ENCODE measurements at regions not wholly inside any gene's neighbourhood (a gene's known extent, or its start where the extent isn't known, plus 50 kb on each side); places are given as distances from the start of the nearest gene placed in this dataset.
A peak's percentile ranks its signal among the peaks of the same experiment; 100 is the strongest.

DNA sequence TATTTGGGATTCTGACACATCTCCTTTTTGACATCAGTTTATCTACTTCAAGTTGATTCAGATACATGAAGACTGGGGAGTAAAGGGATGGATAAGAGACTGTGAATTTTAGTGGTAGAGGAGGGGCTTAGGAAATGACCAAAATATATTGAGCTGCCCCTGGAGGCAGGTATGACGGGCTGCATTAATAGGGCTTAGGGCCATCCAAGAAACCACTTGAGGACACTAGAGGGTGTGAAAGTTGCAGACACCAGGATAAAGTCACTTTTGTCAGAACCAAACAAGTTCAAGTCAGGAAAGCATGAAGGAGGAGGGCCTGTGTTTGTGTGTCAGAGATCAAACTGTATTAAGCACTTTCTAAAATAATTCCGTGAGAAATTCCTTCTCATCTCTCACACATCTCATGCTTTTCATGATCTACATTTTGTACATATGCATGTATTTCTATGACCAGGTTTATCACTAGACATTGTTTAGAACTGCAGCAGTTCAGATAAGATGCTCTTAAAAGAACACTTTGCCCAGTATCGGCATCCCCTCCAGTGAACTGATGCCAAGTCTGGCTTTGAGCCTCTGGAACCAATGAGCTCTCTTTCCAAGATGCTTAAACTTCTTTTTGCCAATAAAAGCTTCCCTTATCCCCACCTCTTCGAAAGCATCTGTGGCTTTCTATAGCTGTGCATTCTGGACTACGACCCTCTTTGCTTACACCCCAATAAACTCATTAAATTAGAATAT, 136.9 kb downstream of the SLC38A1 start:
- no peak for DNase-seq (ENCODE audit: low spot score)
- TF ChIP-seq, protein P1, sequence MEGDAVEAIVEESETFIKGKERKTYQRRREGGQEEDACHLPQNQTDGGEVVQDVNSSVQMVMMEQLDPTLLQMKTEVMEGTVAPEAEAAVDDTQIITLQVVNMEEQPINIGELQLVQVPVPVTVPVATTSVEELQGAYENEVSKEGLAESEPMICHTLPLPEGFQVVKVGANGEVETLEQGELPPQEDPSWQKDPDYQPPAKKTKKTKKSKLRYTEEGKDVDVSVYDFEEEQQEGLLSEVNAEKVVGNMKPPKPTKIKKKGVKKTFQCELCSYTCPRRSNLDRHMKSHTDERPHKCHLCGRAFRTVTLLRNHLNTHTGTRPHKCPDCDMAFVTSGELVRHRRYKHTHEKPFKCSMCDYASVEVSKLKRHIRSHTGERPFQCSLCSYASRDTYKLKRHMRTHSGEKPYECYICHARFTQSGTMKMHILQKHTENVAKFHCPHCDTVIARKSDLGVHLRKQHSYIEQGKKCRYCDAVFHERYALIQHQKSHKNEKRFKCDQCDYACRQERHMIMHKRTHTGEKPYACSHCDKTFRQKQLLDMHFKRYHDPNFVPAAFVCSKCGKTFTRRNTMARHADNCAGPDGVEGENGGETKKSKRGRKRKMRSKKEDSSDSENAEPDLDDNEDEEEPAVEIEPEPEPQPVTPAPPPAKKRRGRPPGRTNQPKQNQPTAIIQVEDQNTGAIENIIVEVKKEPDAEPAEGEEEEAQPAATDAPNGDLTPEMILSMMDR (IDR thresholded peaks at IDR 0.05; ENCODE audit: borderline replicate concordance, control extremely low read depth, extremely low read depth, insufficient read depth, missing control alignments): no peak
- in situ Hi-C loops (cut with MboI; ENCODE audit: low sequenced_read_pairs, unreplicated experiment): loop anchor here (25.0 kb wide), 1 partner anchor 880 kb away; no protein-coding TSS in a partner anchor

DNA sequence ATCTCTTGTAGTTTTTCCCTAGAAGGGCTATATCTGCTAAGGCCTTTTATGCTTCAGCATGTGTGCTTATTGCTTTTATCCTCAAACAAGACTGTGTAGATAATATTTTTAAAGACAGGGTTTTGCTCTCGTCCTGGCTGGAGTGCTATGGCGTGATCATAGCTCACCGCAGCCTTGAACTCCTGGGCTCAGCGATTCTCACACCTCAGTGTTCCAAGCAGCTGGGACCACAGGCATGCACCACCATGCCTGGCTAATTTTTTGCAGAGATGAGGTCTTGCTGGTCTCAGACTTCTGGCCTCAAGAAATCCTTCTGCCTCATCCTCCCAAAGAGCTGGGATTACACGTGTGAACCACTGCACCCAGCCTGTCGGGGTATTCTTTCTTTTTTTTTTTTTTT, 137.3 kb upstream of the SCAF11 start:
- in situ Hi-C loops (cut with MboI; ENCODE audit: low sequenced_read_pairs, unreplicated experiment): loop anchor here (10.0 to 25.0 kb wide), 2 partner anchors 537 to 885 kb away; no protein-coding TSS in a partner anchor
- no peak for DNase-seq (ENCODE audit: low spot score)
- TF ChIP-seq, protein P1 (IDR thresholded peaks at IDR 0.05; ENCODE audit: borderline replicate concordance, control extremely low read depth, extremely low read depth, insufficient read depth, missing control alignments): no peak

DNA sequence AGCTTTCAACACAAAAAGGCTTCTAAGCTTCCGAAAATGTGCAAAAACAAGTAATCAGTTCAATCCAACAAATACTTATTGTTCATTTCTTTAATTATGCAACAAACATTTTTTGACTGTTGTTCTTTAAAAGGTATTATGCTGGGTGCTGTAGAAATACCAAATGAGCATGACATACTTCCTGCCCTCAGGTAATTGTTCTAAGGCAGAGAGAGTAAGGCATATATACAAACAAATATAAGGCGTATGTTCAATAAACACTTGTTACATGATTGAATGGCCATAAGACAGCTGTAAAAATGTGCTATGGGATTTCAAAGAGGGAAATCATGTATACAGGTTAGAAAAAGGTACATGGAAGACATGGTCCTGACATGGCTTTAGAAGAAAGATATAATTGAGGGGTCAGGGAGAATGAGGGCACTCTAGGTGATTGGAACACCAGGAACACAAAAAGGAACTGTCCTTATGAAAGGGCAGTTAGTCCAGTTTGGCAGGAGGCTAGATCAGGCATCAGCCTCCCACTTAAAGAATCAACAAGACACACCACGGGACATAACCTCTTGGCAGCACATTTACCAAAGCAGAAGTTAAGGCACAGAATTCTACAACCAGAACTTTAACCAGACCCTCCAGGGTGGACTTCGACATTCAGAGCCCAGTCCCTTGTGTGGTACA, 135.8 kb upstream of the SCAF11 start:
- DNase-seq (ENCODE audit: low spot score): no peak
- in situ Hi-C loops (cut with MboI; ENCODE audit: low sequenced_read_pairs, unreplicated experiment): loop anchor here (10.0 to 25.0 kb wide), 2 partner anchors 539 to 886 kb away; no protein-coding TSS in a partner anchor
- TF ChIP-seq, protein P1 (IDR thresholded peaks at IDR 0.05; ENCODE audit: borderline replicate concordance, control extremely low read depth, extremely low read depth, insufficient read depth, missing control alignments): no peak

DNA sequence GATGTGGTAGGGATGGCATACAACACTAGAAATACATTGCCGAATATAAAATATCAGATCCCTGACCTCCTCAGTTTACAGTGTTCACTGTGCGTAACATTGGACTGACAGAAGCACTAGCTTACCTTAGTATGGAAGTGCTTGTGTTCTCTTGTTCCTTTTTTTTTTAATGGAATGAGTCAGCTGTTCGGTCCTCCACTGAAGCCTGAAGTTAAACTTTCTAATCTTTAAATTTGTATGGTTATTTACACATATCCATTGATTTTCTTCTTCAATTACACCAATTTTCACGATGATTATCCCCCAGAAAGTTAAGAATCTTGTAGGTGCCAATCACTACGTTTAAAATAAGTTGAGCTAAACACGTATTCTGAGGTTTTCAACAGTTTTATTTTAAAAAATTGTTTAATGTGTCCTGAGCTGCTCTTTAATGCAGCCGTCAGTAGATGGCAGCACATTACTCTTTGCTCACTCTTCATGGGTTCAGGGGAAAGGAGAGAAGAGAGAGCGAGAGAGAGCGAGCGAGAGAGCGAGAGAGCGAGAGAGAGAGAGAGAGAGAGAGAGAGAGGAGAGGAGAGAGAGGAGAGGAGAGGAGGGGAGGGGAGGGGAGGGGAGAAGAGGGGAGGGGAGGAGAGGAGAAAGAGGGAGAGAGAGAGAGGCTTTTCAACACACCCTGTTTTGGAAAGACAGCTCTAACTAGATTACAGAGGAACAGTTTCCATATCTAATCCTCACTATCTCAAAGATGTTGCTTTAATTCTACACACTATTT, 134.7 kb upstream of the SCAF11 start:
- TF ChIP-seq, protein P1 (IDR thresholded peaks at IDR 0.05; ENCODE audit: borderline replicate concordance, control extremely low read depth, extremely low read depth, insufficient read depth, missing control alignments): peak; percentile 71
- in situ Hi-C loops (cut with MboI; ENCODE audit: low sequenced_read_pairs, unreplicated experiment): loop anchor here (10.0 to 25.0 kb wide), 2 partner anchors 540 to 887 kb away; no protein-coding TSS in a partner anchor
- DNase-seq (ENCODE audit: low spot score): peak; percentile 42

DNA sequence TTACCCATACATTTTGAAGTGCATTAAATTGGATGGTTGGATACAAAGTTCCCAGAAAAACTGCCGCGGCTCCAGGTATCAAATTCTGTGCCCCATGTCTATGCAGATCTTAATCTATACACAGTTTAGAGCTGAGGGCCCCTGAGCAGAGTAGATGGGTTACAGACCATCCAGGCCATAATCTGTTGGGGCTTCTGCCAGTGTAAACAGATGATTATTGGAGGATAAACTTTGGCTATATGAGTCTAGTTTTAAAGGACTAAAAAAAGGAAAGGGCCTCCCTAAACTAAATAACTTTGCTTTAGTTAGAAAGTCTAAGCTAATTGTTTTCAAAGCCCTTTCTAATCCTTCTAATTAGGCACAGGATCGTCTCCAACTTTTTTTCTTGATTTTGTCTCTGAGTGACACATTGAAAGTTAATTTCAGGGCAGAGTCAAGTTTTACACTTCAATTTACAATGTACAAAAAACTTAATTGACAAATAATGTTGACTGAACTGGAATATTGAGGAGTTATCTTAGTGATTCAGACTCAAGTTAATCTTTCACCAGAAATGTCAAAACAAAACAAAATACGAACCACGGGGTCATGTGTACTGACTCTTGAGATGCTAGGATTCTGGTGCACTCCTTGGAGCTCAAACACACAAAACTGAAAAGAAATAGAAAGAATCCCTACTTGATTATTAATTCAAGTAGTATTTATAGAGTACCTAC, 133.9 kb upstream of the SCAF11 start:
- no peak for DNase-seq (ENCODE audit: low spot score)
- in situ Hi-C loops (cut with MboI; ENCODE audit: low sequenced_read_pairs, unreplicated experiment): loop anchor here (10.0 kb wide), 1 partner anchor 541 kb away; no protein-coding TSS in a partner anchor
- TF ChIP-seq, protein P1 (IDR thresholded peaks at IDR 0.05; ENCODE audit: borderline replicate concordance, control extremely low read depth, extremely low read depth, insufficient read depth, missing control alignments): no peak

Measured in GM13976 (cell line).